Heart right ventricle (tissue), 16 donors: ENCODE measurements at regions not wholly inside any gene's neighbourhood (a gene's known extent, or its start where the extent isn't known, plus 50 kb on each side); places are given as distances from the start of the nearest gene placed in this dataset.
A peak's percentile ranks its signal among the peaks of the same experiment; 100 is the strongest.

Source experiments
- ATAC-seq, 8 donors: fragments of 200-7000 bp; cut with Tn5 transposase; one replicate each; pipeline ENCODE4 v1.9.1; 2020; ENCODE audit warnings: mild to moderate bottlenecking in 8 of 8, moderate library complexity in 8 of 8, moderate number of reproducible peaks in 1 of 8
- DNase-seq, 2 donors: peaks; one replicate each; pipeline ENCODE4 v3.0.0-alpha.2; 2020
- H3K27ac ChIP-seq, 10 donors: fragments of 200-600 bp; sonication (generic) in 2 of 10; one replicate each; pipeline versions ENCODE4 v1.5.0 to v1.8.0; 2020 to 2022; ENCODE audit warnings: mild to moderate bottlenecking in 3 of 10
- H3K27me3 ChIP-seq, 7 donors: fragments of 200-600 bp; one replicate each; pipeline ENCODE4 v1.8.0; 2021 to 2022; ENCODE audit warnings: mild to moderate bottlenecking in 2 of 7
- H3K36me3 ChIP-seq, 9 donors: fragments of 200-600 bp; sonication (generic) in 1 of 9; one replicate each; pipeline versions ENCODE4 v1.5.0 to v1.8.0; 2020 to 2022; ENCODE audit warnings: mild to moderate bottlenecking in 2 of 9
- H3K4me1 ChIP-seq, 9 donors: fragments of 200-600 bp; sonication (generic) in 1 of 9; one replicate each; pipeline versions ENCODE4 v1.5.0 to v1.8.0; 2020 to 2022; ENCODE audit warnings: mild to moderate bottlenecking in 4 of 9
- H3K4me3 ChIP-seq, 10 donors: fragments of 200-600 bp; sonication (generic) in 2 of 10; one replicate each; pipeline versions ENCODE4 v1.5.0 to v1.8.0; 2020 to 2022; ENCODE audit warnings: mild to moderate bottlenecking in 7 of 10, moderate library complexity in 2 of 10
- H3K9me3 ChIP-seq, 11 donors: fragments of 200-600 bp in 10 of 11; sonication (generic) in 2 of 11; one replicate each; pipeline versions ENCODE4 v1.5.0 to v1.8.0; 2013 to 2022; ENCODE audit warnings: mild to moderate bottlenecking in 2 of 11, control low read depth in 1 of 11, moderate library complexity in 1 of 11
- WGBS, 2 donors: extraction: QIAGEN DNeasy Blood & Tissue Kit; methylation state at CpG; one replicate each; pipeline ENCODE4 v1.1.7; 2013; ENCODE audit warnings: inconsistent platforms in 1 of 2; 5-methylcytosine and 5-hydroxymethylcytosine counted together
- intact Hi-C, 10 donors: fragments of 100-400 bp; cut with DNase I; formaldehyde crosslinking; loops; one replicate each; pipeline versions ENCODE4 v1.11.1 to v1.14.2; 2022
- TF ChIP-seq, protein P1 (sequence below), 9 donors: fragments of 200-600 bp; sonication (generic) in 2 of 9; IDR thresholded peaks; one replicate each; pipeline versions ENCODE4 v1.5.0 to v1.8.0; 2021 to 2022; ENCODE audit warnings: antibody characterized with exemption in 9 of 9, mild to moderate bottlenecking in 5 of 9, moderate library complexity in 1 of 9
- donor health status: Arrhythmogenic right ventricular cardiomyopathy.
- donor health status: ischemic (EF 13 %, LVEDD 7.1; RV severe dilation, severe dysfunction).
- donor health status: healthy with polysubstance abuse.
- donor health status: DM: no; HTN: yes; CAD: no.
- donor health status: DM: no; HTN: no; CAD: no.
- donor health status: ischemic (EF 25% LVEDD 6.9; RV normal size, moderate dysfunction).
- donor health status: ischemic (EF 25% LVEDD 5.7; RV mildly dilated, moderate dysfunction).
- donor health status: healthy.
- donor health status: DM: yes; HTN: yes; CAD: no.
- donor health status: Ischemic cardiomyopathy.
- donor health status: ischemic (EF 35%, LVEDD 5.7; RV mildly dilated, moderate dysfunction).
- donor health status: nonischemic (EF 11% LVEDD 7.7; RV severe dilation, severe dysfunction).
- donor health status: DM: yes; HTN: yes; CAD: no.
- donor health status: PGD.
- donor health status: ischemic (EF 29% LVEDD 5.4; RV normal size, mild dysfunction).
- donor health status: nonischemic (EF 23%, LVEDD 6.1; RV moderate dilation, normal function).

DNA sequence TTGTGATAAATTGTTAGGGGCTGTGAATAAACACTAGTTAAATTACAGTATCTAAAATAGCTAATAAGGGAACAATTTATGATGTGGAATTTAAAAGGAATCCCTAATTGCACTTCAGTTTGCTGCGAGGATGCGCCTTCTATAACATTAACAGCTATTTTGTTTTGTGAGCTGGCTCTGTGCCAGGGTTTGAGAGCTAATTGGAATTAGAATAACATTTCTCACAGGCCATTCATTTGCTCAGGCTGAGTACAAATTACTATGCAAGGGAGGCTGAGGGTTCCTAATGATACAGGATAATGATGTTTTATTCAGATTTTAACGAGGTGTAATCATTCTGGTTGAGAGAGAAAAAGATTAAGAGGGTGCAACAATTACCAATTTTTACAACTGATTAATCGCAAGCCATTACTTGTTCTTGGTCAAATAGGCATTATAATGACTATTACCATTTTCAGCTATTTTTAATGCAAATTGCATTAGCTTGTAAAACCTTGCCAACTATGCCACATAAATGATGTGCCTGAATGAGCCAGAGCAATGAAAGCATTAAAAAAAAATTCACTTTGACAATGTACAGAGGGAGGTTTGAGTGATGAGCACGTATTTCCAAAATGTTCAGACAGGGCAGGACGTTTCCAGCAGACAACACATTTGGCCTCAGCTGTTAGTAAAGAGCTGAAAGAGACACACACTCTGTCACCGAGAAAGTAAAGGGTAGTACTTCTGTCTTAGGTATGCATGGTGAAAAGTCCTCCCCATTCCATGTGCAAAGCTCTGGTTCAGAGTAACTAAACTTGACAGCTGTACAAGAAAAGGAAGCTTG is 576.5 kb downstream of the TLE1 start:
- no peak for DNase-seq
- H3K9me3 ChIP-seq = peaks cover 0 to 2% (median 0%) of the 10 kb centered on the region in 11 donors
- no peaks in the 10 kb centered on the region for H3K36me3 ChIP-seq
- TF ChIP-seq, protein P1, sequence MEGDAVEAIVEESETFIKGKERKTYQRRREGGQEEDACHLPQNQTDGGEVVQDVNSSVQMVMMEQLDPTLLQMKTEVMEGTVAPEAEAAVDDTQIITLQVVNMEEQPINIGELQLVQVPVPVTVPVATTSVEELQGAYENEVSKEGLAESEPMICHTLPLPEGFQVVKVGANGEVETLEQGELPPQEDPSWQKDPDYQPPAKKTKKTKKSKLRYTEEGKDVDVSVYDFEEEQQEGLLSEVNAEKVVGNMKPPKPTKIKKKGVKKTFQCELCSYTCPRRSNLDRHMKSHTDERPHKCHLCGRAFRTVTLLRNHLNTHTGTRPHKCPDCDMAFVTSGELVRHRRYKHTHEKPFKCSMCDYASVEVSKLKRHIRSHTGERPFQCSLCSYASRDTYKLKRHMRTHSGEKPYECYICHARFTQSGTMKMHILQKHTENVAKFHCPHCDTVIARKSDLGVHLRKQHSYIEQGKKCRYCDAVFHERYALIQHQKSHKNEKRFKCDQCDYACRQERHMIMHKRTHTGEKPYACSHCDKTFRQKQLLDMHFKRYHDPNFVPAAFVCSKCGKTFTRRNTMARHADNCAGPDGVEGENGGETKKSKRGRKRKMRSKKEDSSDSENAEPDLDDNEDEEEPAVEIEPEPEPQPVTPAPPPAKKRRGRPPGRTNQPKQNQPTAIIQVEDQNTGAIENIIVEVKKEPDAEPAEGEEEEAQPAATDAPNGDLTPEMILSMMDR (IDR thresholded peaks at IDR 0.05) = no peak
- peaks cover 0 to 5% (median 0%) of the 10 kb centered on the region in 7 donors for H3K27me3 ChIP-seq
- peaks cover 0 to 20% (median 0%) of the 10 kb centered on the region in 9 donors for H3K4me1 ChIP-seq
- no peak overlapping the region for H3K4me3 ChIP-seq
- WGBS, 2 donors = 64 to 70% methylated on average over 7 of the region's 7 CpGs
- intact Hi-C loops = no loop called here
- H3K27ac ChIP-seq = no peak overlapping the region
- no peak for ATAC-seq

DNA sequence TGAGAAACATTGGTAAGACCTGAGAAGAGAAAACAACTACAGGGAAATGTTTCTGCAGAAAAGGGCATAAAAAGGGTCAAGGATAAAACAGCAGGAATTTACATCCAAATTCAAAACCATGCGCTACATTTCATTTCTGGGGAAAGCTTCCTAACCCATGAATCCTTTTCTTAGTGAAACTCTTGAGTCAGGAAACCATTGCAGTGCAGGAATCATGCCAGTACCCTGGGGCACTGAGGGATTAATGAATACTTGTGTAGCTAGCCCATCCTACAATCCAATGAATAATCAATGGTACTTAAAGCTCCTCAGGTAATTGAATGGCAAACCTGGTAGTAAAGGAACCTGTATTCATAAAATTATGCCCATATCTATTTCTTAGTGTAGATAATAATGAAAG is 580.5 kb downstream of the TLE1 start:
- DNase-seq (no peak), ATAC-seq (no peak)
- H3K9me3 ChIP-seq = peaks cover 0 to 2% (median 0%) of the 10 kb centered on the region in 11 donors
- 86 to 89% methylated on average over 1 of the region's 1 CpG for WGBS, 2 donors
- H3K36me3 ChIP-seq = no peaks in the 10 kb centered on the region
- intact Hi-C loops = no loop called here
- H3K27ac ChIP-seq = no peak overlapping the region
- TF ChIP-seq, protein P1 (IDR thresholded peaks at IDR 0.05) = no peak
- peaks cover 0 to 17% (median 0%) of the 10 kb centered on the region in 9 donors for H3K4me1 ChIP-seq
- no peak overlapping the region for H3K4me3 ChIP-seq
- peaks cover 0 to 7% (median 7%) of the 10 kb centered on the region in 7 donors for H3K27me3 ChIP-seq

DNA sequence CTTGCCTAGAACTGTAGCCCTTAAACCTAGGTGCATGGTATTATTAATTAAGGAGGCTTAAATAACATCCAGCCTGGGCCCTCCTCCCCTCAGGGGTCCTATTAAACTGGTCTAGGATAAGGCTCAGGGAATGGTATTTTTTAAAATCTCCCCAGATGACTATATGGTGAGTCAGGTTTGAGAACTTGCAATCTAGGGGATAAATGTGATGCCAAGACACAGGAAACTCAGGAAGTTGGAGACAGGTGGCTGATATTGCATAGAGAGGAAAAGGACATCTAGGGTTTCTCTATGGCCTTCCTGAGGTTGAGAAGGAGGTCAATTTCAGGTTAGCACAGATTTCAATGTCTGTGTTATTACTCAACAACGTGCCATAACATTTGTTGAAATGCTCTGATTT is 581.0 kb downstream of the TLE1 start:
- peaks cover 0 to 2% (median 0%) of the 10 kb centered on the region in 11 donors for H3K9me3 ChIP-seq
- intact Hi-C loops = no loop called here

DNA sequence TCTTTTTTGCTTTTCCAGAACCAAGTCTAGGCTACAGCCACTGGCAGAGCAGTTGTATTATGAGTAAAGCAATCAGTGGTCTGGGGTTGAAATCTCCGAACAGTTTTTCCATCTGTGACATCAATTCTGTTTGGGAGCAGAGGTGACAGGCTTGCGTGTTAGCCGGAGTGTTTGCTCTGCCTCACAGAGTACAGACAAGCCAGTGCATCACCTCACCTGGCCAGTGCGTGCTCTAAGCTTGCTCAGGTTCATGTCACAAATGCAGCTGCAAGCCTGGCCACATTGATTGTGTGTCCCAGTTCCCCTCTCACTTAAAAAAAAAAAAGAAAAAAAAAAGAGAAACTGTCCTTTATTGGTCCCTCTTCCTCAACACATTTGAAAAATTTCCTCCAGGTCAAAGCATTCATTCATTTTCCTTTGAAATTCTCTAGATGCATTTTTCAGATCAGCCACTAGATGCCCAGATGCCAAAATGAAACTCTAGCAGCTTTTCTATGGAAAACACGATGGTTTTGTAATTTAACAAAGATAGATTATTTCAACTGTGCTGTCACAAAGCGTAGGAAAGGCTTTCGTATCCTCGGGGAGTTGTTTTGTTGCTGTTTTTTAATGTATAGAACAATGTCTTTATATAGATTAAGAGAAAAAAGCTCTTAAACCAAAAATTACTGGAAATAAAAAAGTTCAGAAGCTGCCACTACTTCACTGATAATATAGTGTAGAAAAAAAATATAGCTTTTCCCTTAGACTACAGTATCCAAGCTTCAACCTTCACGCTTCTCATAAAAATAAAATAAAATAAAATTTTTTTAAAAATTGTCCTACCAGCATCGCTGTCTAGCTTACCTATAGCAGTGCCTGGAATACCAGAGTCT is 585.5 kb downstream of the TLE1 start:
- H3K9me3 ChIP-seq = peaks cover 0 to 4% (median 0%) of the 10 kb centered on the region in 11 donors
- H3K27ac ChIP-seq = no peak overlapping the region
- peaks cover 0 to 4% (median 0%) of the 10 kb centered on the region in 9 donors for H3K4me1 ChIP-seq
- TF ChIP-seq, protein P1 (IDR thresholded peaks at IDR 0.05) = peak in 3 of 9 donors; percentile 13 to 30 (median 20)
- 72 to 78% methylated on average over 10 of the region's 10 CpGs for WGBS, 2 donors
- no peaks in the 10 kb centered on the region for H3K36me3 ChIP-seq
- ATAC-seq (no peak), DNase-seq (no peak)
- intact Hi-C loops = no loop called here
- H3K4me3 ChIP-seq = no peak overlapping the region
- H3K27me3 ChIP-seq = peaks cover 0 to 14% (median 7%) of the 10 kb centered on the region in 7 donors

More for the DNA sequence above, 581.0 kb downstream of the TLE1 start:
- no peaks in the 10 kb centered on the region for H3K36me3 ChIP-seq
- 53 to 66% methylated on average over 1 of the region's 1 CpG for WGBS, 2 donors
- ATAC-seq = no peak
- no peak overlapping the region for H3K27ac ChIP-seq
- TF ChIP-seq, protein P1 (IDR thresholded peaks at IDR 0.05) = no peak
- peaks cover 0 to 7% (median 7%) of the 10 kb centered on the region in 7 donors for H3K27me3 ChIP-seq
- peaks cover 0 to 14% (median 0%) of the 10 kb centered on the region in 9 donors for H3K4me1 ChIP-seq
- no peak overlapping the region for H3K4me3 ChIP-seq
- no peak for DNase-seq
